ENCODE measurements at regions not wholly inside any gene's neighbourhood (a gene's known extent, or its start where the extent isn't known, plus 50 kb on each side); places are given as distances from the start of the nearest gene placed in this dataset.

- TF ChIP-seq RFX5 (IDR thresholded peaks at IDR 0.05), result no peak
- TF ChIP-seq CTCF (IDR thresholded peaks at IDR 0.05), result no peak
- TF ChIP-seq PBX3 (IDR thresholded peaks at IDR 0.05), result no peak
- no peak for TF ChIP-seq MYC (IDR thresholded peaks at IDR 0.05; ENCODE audit: borderline replicate concordance, low read length)
- TF ChIP-seq MAFK (IDR thresholded peaks at IDR 0.05; ENCODE audit: partially characterized antibody), result no peak
Measured at GRCh38 chr11:69958308-69958707, 119.8 kb upstream of the ANO1 start.

Measured in A549 (cell line).